COLO668 (cell line): ENCODE measurements at regions not wholly inside any gene's neighbourhood (a gene's known extent, or its start where the extent isn't known, plus 50 kb on each side); places are given as distances from the start of the nearest gene placed in this dataset.

Source experiments
- DNase-seq: peaks from one replicate; lab custom pipeline; 2025; ENCODE audit not compliant: unreplicated experiment; lab: John Stamatoyannopoulos, UW

GRCh38 chr10:57884965-57885617 is 382.6 kb downstream of the IPMK start:
- DNase-seq: no peak

DNA sequence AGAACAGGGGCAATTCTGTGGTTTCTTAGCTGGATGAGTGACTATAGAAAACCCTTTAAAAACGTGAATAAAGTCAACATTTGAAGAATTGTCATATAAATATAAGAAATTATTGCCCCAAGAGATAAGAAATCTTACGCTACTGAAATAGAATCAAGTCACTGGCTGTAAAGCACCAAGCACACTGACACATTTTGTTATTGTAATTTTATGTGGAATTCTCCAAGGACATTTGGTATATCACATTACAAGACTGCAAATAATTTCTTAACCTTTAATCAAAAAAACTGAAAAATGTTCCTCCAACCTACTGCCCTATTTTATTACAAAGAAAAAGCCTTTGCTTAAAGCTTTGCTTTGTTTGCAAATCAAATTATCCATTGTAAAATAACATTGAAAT is 383.3 kb downstream of the IPMK start:
- no peak for DNase-seq

DNA sequence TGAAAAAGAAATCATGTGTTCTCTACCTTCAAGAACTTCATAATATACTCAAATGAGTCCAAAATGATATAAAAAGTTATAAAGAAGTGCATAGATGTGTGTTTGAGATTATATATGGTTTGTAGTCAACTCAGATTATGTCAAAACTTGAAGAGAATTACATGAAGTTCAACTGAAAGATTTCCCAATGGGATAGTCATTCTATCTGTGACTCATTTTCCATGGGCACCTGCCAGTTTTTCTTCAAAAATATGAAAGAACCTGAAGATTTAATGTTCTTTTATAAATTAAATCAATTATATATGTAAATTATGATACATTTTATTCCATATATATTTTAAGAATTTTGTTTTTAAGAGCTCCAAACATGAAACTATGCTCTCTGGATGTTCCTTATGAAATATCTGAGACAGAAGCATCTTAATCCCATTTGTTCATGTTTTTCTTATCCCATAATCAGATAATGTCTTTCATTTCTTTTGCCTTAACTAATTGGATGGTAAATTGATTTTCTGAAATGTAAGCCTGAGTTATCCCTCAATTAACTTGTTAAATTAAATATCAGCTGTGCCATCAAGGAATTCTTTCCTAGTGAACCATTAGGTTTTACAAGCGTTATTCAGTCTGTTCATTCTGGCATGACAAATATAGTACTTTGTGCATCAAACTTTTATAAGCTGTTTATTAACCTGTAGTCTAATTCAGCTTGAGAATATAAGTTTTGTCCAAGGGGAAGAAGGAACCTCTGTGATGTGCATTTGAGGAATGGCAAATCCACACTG is 387.1 kb downstream of the IPMK start:
- DNase-seq: no peak

GRCh38 chr10:57874810-57875209 is 392.9 kb downstream of the IPMK start:
- DNase-seq: no peak

- DNase-seq: no peak
Measured at GRCh38 chr10:57867241-57867640, 400.5 kb downstream of the IPMK start.

- DNase-seq: no peak
Measured at GRCh38 chr10:57864765-57865680, 402.7 kb downstream of the IPMK start.

GRCh38 chr10:57849691-57850357 is 417.9 kb downstream of the IPMK start:
- DNase-seq: no peak

DNA sequence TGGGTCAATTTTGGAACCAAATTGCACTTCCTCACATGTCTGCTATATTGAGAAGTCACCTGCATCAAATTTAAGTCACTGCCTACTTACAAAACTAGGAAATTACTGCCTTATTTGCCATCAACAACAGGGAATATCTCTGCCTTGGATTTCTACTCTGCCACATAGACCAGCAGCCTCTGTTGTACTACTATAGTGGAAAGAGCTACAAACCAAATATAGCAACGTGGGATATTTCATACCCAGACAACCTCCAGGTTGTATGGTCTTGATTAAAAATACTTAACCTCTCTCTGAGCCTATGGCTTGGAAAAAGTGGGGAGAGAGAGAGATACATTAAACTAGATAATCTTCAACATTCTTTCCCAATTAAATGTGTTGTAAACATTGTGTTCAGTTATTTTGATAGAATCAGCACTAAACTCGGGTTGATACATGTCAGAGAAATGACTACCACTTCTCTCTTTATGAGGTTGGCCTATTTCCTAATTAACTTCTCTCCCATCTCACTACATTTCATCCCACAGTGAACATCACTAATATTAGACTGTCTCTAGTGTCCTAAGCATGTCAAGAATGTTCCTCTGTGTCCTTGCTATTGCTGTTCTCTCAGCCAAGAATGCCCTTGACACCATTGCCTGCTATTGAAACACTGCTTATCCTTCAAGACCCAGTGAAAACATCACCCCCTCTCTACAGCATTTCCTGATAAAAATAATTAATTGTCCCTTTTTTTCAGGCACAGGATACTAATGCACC is 421.2 kb downstream of the IPMK start:
- DNase-seq: no peak

DNA sequence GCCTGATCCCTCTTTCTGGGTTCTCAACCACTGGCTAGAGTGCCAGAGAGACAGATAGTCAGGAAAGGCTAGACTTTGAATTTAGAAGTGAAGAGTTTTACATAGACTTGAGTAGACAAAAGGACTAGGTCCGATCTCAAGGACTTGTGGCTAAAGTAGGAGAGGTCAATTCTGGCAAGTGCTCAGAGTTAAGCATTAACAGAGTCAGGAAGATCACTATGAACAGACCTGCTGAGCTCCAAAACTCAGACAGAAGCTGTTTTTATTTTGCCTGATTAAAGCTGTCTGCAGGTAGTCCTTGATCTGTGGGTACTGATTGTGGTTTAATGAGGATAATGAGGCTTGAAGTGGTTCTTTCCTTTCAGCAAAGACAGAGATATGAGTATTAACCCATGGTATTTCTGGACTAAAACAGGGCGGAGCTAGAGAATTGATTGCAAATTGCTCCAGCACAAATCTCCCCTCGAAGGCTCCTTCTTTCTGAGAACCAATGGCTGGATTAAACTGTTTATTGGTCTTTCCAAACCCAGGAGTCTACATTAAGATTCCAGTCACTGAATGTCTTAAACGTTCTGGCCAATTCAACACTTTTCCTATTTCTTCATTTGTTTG is 423.2 kb downstream of the IPMK start:
- DNase-seq: no peak

GRCh38 chr10:57830877-57831560 is 436.7 kb downstream of the IPMK start:
- no peak for DNase-seq

DNA sequence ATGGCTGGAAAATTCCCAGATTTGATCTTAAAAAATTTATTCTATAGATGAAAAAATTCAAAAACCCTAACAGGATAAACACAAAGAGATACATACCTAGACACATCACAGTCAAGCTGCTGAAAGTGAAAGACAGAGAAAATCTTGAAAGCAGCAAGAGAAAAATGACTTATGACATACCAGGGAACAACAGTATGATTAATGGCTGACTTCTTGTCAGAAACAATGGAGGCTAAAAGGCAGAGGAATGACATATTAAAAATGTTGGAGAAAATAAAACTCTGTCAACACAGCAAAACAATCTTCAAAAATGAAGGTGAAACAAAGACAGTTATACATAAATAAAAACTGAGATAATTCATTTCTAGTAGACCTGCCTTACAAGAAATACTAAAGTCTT is 442.7 kb downstream of the IPMK start:
- DNase-seq: no peak

- DNase-seq: no peak
Measured at GRCh38 chr10:57823398-57823797, 444.3 kb downstream of the IPMK start.

- no peak for DNase-seq
Measured at GRCh38 chr10:57822965-57823364, 444.7 kb downstream of the IPMK start.

DNA sequence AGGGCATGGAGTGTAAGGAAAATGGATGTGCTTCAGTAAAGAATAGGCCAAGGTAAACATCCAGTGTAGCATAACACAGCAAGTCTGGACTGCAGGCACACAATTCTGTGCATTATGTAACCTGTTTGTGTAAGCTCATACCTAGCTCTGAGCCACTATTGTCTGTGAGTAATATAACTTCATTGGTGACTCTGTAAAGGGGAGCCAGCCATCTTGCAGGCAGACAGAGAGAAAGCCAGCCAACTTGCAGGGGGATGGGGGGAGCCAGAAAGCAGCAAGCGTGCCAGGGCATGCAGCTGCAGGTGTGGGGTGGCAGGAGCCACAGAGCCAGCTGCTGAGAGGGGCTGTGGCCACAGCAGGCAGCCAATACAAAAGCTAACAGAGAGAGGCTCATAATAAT is 449.2 kb downstream of the IPMK start:
- peak; percentile 27 for DNase-seq

DNA sequence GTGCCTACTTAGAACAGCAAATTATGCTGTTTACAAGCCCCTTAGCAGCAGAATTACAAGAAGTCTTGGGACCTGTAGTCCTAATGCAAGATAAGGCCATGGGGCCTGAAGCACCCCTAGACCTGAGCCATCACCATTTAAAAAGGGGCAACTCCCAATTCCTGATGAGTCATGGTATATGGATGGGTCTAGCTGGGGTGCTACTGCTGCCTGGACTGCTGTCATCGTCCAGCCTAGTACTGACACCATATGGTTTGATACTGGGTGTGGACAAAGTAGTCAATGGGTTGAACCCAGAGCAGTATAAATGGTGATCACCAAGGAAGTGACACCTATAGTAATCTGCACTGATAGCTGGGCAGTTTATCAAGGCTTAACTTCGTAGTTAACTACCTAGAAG is 450.0 kb downstream of the IPMK start:
- DNase-seq: no peak

DNA sequence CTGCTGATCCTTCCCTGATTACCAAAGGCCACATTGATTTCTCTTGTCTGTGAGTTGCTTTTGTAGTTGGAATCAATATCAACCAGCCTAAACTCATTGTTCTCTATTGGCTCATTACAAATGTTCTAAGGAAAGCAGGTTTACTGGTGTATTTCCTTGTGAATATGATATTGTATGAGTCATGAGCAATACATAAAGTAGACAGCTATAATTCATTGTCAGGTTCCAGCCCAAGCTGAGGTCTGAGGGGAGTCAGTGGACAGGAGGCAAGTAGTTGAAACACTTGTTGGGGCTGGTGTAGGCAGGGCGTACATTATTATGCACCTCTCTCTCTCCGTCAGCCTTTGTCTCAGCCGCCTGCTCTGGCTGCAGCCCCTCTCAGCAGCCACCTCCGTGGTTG is 451.7 kb downstream of the IPMK start:
- no peak for DNase-seq

DNA sequence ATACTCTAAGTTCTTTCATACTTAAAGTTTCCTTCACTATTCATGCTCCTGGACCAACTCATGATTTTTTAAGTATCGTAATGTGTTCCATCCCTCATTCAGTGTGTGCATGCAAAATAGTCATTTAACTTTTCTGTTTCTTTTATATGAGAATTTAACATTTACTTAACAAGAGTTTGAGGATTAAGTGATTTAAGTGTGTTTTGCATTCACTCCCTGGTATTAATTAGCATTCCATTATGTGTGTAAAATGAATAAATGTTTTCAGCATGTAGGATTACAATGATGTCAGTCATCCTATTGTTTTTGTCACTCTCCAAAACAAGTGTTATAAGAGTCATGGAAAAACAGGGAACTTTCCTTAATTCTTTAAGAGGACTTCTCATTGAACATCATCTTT is 457.7 kb downstream of the IPMK start:
- no peak for DNase-seq

GRCh38 chr10:57807906-57808305 is 459.8 kb downstream of the IPMK start:
- no peak for DNase-seq

DNA sequence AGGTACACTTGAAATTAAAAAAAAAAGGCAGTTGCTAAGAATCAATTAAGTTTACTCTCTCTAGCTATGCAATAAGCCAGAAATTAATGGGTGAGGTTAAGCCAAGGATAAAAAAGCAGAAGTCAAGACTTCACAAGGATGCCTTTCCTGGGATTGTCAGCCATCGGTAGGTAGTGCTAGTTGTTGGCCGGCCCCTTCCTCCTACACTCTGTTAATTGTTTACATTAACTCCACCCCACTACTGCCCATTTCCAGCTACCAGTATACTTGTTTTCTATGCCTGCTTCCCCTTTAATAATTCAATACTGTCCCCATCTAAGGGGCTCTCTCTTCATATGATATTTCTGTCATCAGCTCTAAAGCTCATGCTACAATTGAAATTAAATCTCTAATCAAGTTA is 461.0 kb downstream of the IPMK start:
- DNase-seq: no peak
